A673 (cell line): ENCODE measurements at regions not wholly inside any gene's neighbourhood (a gene's known extent, or its start where the extent isn't known, plus 50 kb on each side); places are given as distances from the start of the nearest gene placed in this dataset.
A peak's percentile ranks its signal among the peaks of the same experiment; 100 is the strongest.

Experiments
- BruUV-seq: library from RNA; stranded (reverse); fragments of 400-500 nt; replicated peaks from 2 replicates; lab custom pipeline; 2021; lab: Mats Ljungman, UMichigan
- CTCF ChIA-PET: fragments of 300-600 bp; sonication (Branson Sonifier 250); formaldehyde crosslinking; loops from one replicate; lab custom pipeline; 2022; ENCODE audit warnings: antibody characterized with exemption; lab: Charles Lee
- POLR2A ChIA-PET: fragments of 300-600 bp; sonication (Branson Sonifier 250); formaldehyde crosslinking; loops from one replicate; lab custom pipeline; 2022; ENCODE audit warnings: antibody characterized with exemption; ENCODE audit not compliant: low non-redundant PET; lab: Charles Lee
- DNase-seq: peaks from one replicate; pipeline ENCODE4 v3.0.0-alpha.2; 2015; ENCODE audit warnings: low spot score
- H3K27ac ChIP-seq: fragments of 200-600 bp; sonication (generic); 2 replicates; pipeline ENCODE4 v1.5.1; 2016; ENCODE audit warnings: mixed run types, low read depth, mild to moderate bottlenecking, mixed read lengths, antibody characterized with exemption, low read length; ENCODE audit not compliant: poor library complexity, severe bottlenecking
- H3K27me3 ChIP-seq: fragments of 200-600 bp; sonication (generic); replicated peaks from 2 replicates; pipeline ENCODE4 v1.6.1; 2017; ENCODE audit warnings: mixed run types, low read depth, mild to moderate bottlenecking, mixed read lengths, antibody characterized with exemption, low read length; ENCODE audit not compliant: insufficient read depth, poor library complexity
- H3K36me3 ChIP-seq: fragments of 200-600 bp; sonication (generic); 2 replicates; pipeline ENCODE4 v1.6.1; 2016; ENCODE audit warnings: mixed run types, mild to moderate bottlenecking, mixed read lengths, antibody characterized with exemption, low read length; ENCODE audit not compliant: insufficient read depth, poor library complexity, severe bottlenecking
- H3K4me1 ChIP-seq: fragments of 200-600 bp; sonication (generic); 2 replicates; pipeline ENCODE4 v1.6.1; 2017; ENCODE audit warnings: mixed run types, mild to moderate bottlenecking, mixed read lengths, antibody characterized with exemption, low read length; ENCODE audit not compliant: insufficient read depth, poor library complexity, severe bottlenecking
- H3K4me3 ChIP-seq: fragments of 200-600 bp; sonication (generic); 2 replicates; pipeline ENCODE4 v1.5.1; 2016; ENCODE audit warnings: low read depth, mixed run types, mild to moderate bottlenecking, mixed read lengths, low read length; ENCODE audit not compliant: poor library complexity, severe bottlenecking
- H3K9me3 ChIP-seq: fragments of 200-600 bp; sonication (generic); 2 replicates; pipeline ENCODE4 v1.6.1; 2016; ENCODE audit warnings: mixed run types, low read depth, mild to moderate bottlenecking, mixed read lengths, antibody characterized with exemption, low read length; ENCODE audit not compliant: poor library complexity, severe bottlenecking
- CTCF ChIP-seq: fragments of 300-800, 200-600 bp; sonication (generic); conservative IDR thresholded peaks from 2 replicates; pipeline ENCODE4 v1.5.1; 2017; ENCODE audit warnings: low read depth, mild to moderate bottlenecking, antibody characterized with exemption, low read length, moderate library complexity, mixed read lengths
- EZH2 ChIP-seq: fragments of 200-600 bp; sonication (generic); IDR thresholded peaks from 2 replicates; pipeline ENCODE4 v1.6.1; 2017; ENCODE audit warnings: borderline replicate concordance, low read depth, mild to moderate bottlenecking, mixed read lengths, antibody characterized with exemption, low read length; ENCODE audit not compliant: poor library complexity, severe bottlenecking
- intact Hi-C: fragments of 100-400 bp; cut with micrococcal nuclease; formaldehyde crosslinking; loops from one replicate; pipeline ENCODE4 v1.10.0; 2022; ENCODE audit not compliant: unreplicated experiment

DNA sequence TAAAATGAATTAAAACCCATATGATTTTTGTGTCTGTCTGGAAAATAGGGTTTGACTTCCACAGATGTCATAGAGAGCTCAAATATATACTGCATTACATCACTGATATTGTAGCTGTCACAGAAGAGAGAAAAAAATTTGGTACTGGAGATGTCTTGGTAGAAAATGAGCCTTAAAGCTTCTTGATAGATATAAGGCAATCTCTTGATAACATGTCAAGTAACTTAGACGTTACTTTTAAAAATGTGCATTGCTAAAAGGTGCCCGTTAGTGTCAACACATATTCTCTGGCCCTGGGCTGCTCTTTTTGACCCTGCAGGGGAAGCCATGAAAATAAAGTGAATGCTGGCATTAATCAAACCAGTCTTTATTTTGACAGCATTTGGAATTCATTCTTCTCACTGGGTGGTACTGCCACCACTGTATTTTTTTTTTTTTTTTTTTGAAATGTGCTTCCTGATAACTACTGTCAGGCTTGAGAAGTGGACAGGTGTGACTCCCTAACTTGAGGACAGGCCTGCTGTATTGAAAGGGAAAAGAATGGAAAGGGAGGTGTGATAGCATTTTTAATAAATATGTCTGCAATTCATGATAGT lies 53.0 kb upstream of the RAPGEF2 start:
- Histone ChIP-seq H3K4me1 (peaks cover 18% of the 10 kb centered on the region), H3K27me3 (no peaks in the 10 kb centered on the region), H3K4me3 (no peak overlapping the region), H3K9me3 (no peaks in the 10 kb centered on the region), H3K36me3 (no peaks in the 10 kb centered on the region), H3K27ac (no peak overlapping the region)
- POLR2A ChIA-PET = no interaction called here
- TF ChIP-seq EZH2 = no peak
- TF ChIP-seq CTCF = no peak
- BruUV-seq = no TSS peak
- no peak for DNase-seq
- intact Hi-C loops = no loop called here
- CTCF ChIA-PET = no interaction called here

- H3K4me3 ChIP-seq = peak overlapping the region; percentile 2
- intact Hi-C loops = no loop called here
- ChIA-PET CTCF (no interaction called here), POLR2A (no interaction called here)
- no peaks in the 10 kb centered on the region for H3K9me3 ChIP-seq
- H3K27me3 ChIP-seq = no peaks in the 10 kb centered on the region
- BruUV-seq = no TSS peak
- DNase-seq = peak; percentile 15
- H3K36me3 ChIP-seq = no peaks in the 10 kb centered on the region
- TF ChIP-seq EZH2 (no peak), CTCF (no peak)
- no peak overlapping the region for H3K27ac ChIP-seq
- peaks cover 18% of the 10 kb centered on the region for H3K4me1 ChIP-seq
These were observed 51.4 kb upstream of the RAPGEF2 start for GRCh38 chr4:159051245-159052071.

- H3K4me3 ChIP-seq = no peak overlapping the region
- BruUV-seq = no TSS peak
- no peak for DNase-seq
- H3K27me3 ChIP-seq = no peaks in the 10 kb centered on the region
- no peak overlapping the region for H3K27ac ChIP-seq
- peaks cover 18% of the 10 kb centered on the region for H3K4me1 ChIP-seq
- no peak for TF ChIP-seq CTCF
- TF ChIP-seq EZH2 = no peak
- POLR2A ChIA-PET = no interaction called here
- no peaks in the 10 kb centered on the region for H3K36me3 ChIP-seq
- CTCF ChIA-PET = no interaction called here
- H3K9me3 ChIP-seq = no peaks in the 10 kb centered on the region
- intact Hi-C loops = no loop called here
These were observed 50.6 kb upstream of the RAPGEF2 start for GRCh38 chr4:159052315-159052714.
